ENCODE measurements at regions not wholly inside any gene's neighbourhood (a gene's known extent, or its start where the extent isn't known, plus 50 kb on each side); places are given as distances from the start of the nearest gene placed in this dataset.
"Not testable (repeated sequence)": the region's sequence is repeated elsewhere in the genome, so short reads cannot be mapped to it uniquely, and the experiment has no call there.

DNA sequence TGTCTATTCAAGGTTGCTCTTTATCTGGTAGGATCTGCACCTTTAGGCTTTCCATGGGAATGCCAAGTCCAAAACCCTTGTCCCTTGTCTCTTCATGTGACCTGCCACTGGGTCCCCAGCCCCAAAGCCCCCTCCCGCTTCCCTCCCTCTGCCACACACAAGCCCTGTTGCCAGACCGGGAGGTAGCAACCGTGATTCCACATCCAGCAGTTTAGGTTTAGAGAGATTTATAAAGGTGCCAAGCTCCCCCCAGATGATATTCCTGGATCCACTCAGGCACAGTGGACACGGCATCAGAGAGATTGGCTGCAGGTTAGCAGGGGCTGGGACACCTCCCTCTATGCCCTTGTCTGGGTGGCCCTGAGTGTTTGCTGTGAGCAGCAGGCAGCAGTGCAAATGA, 504.7 kb downstream of the CCDC171 start:
- no peak for DNase-seq

DNA sequence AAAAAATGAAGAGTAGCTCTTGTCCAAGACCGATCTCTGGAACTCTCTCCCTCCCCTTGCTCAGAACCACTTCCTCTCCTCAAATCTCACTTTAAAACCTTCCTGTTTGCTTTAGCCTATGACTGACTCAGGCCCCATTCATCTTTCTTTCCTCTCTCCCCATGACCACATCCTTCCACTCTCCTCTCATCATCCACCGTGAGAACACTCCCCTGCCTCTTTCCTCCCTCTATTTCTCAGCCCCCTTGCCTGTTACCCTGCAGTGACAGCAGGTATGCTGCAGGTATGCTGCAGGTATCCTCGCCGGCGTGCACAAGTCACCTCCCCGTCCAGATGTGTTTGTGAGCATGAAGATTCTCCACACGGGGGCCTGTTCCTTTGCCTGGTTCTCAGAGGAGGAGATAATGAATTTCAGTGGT, 505.3 kb downstream of the CCDC171 start:
- peak in 1 of 6 experiments; percentile 3 for DNase-seq

DNA sequence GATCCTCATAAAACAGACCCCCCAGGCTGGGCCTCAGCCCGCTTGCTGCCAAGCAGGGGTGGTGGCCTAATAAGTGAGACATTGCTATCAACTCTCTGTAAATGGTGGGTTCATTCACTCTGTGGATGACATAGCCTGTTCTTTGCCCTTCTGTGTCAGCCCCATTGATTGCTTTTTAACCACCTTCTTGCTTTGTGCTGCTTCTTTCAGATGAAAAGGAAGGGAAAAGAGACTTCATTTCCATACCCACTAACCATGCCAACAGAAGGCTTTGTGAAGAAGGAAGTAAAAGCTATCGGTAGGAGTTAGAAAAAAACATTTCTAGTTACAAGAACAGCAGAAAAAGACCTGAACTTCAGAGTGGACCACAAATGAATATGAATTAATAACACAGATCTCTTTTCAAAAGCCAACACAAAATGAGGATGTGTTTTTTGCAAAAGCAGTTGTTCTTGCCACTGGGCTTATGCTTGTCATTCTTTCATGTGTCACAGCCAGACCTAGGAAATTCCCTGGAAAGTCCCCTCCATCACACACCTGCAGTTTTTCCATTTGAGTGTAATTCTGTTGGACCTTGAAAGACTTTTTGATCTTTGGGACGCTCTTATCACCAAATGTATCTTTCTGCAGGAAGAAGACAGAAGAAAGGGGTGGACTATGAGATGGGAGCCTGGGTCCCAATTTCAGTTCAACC, 507.7 kb downstream of the CCDC171 start:
- no peak for DNase-seq

DNA sequence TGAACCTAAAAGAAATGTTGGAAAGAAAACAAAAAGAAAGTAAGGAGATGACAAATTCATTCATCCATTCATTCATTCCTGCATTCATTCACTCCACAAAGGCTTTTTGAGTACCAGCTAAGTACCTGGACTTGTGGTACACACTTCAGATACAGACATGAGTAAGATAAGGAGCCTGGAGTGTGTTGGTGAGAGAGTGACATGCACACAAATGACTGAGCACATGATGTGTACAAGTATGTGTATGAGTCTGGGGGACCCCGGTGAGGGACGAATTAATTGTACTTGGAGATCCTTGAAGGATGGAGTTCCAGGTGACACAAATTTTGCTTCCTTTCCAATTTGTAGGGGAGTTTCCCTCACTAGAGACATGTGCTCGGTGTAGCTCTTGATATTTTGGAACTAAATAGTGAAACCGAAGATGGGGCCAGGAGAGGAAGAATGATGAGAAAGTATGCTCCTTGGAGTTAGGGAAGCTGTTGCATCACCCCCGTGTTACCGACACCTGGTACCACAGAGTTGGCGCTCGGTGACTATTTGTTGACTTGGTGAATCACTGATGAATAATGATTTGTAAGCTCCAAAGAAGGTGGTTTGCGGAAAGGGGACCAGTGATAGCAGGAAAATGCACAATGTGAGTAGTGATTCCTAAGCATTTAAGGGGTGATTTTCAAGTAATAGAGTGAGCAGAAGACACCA, 509.8 kb downstream of the CCDC171 start:
- DNase-seq = no peak

DNA sequence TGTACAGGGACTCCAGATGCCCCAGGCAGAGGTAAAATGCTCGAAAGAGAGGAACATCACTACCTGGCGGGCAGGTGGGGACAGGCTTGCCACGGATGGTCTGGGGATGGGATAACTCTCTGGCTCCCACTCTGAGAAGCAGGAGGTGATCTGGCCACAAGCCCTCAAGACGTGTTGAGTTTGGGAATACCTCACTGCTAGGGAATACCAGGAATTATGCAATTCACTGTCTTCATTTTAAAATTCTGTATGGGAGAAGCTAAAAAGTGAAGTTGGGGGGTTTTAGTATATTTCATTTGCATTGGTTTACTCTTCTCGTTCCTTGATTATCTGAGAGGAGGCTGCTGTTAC, 510.4 kb downstream of the CCDC171 start:
- no peak for DNase-seq

DNA sequence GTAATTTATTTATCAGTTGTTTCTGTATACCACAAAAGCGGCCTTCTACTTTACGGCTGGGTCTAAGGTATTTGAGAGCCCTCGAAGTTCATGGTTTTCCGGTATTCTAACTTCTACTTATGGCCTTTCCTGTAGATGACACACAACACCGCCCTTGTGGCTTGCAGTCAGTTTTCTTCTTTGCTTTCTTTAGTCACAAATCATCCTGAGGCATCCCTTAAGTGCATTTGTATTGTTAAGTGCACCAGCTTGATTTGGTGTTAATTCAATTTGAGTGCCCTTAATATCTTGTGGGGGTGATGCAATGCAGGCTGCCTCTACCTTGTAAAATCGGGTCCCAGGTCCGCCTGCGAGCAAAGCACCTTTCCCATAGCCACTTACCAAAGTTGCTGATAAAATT, 511.9 kb downstream of the CCDC171 start:
- no peak for DNase-seq

DNA sequence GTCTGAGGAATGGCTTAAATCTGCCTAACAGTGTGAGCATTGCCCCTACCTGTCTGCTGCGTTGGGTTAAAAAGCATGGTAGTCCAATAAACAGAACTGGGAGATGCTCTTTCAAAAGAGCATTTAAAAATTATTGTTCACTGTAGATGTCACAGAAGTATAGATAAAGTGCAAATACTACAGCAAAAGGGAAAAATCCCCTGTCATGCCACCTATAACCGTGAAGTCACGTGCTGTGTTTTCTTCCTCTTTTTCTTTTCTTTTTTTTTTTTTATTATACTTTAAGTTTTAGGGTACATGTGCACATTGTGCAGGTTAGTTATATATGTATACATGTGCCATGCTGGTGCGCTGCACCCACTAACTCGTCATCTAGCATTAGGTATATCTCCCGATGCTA, 513.4 kb downstream of the CCDC171 start:
- DNase-seq = not testable (repeated sequence)

DNA sequence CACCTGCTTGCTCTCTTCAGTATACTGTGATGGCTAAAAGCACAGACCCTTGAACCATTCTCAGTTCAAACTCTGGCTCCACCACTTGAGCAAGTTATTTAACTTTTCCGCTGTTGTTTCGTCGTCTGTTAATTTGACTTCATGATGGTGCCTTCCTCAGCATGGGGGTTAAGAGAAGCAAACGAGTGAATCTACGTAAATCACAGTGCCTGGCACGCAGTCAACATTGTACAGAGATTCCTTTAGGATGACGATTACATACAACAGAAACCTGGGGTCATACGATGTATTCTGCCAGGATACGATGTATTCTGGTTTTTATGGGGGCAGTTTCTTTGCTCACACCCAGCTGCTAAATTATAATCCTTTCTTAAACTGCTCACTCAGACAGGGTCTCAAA, 515.6 kb downstream of the CCDC171 start:
- DNase-seq = no peak

DNA sequence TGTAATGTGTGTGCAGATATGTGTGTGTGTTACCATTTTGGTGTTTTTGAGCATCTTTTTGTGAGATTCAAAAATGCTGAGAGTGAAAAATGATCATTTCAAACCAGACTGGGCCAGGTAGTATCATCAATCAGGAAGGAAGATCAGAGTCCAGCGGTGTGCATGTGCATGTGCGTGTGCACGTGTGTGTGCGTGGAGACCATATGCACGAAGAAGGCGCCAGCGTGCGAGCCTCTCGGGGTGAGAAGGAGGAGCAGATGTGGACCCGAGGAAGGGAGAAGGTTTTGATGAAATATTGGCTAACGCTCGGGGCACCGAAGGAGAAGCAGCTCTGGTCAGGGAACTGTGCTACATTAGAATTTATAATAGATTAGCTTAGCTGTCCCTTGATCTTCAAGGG, 516.4 kb downstream of the CCDC171 start:
- no peak for DNase-seq

DNA sequence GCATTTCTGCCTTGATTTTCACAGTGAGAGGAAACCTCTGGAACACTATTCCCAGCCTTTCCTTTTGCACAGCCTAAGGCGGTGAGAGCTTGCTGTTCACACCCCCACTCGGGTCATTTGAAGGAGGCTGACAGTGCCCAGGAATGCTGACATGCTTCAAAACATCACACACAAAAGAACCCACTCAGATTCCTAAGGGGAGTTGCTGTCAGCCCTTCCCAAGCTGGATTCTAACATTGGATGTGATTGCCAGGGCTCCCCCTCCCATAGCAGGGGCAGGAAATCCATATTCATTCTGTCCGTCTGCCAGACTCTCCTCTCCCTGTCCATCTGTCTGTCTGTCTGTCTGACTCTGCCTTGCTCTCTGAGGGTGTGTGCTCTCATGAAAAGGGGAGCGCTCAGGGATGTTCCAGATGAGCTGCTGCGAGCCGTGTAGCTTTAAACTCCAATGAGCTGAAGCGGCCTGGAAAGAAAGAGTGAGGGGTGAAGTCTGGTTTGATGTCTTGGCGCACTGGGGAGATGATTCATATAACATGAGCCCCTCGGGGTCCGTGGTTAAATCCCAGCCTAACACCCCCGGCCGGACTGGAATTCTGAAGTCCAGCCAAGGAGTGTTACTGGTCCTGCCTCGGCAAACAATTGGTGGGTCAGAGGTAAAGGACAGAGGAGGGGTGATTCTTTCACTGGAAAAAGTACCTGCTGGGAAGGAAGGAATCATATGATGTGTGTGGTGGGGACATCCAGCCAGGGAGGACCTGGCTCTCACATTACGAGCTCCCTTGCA, 517.0 kb downstream of the CCDC171 start:
- no peak for DNase-seq

DNA sequence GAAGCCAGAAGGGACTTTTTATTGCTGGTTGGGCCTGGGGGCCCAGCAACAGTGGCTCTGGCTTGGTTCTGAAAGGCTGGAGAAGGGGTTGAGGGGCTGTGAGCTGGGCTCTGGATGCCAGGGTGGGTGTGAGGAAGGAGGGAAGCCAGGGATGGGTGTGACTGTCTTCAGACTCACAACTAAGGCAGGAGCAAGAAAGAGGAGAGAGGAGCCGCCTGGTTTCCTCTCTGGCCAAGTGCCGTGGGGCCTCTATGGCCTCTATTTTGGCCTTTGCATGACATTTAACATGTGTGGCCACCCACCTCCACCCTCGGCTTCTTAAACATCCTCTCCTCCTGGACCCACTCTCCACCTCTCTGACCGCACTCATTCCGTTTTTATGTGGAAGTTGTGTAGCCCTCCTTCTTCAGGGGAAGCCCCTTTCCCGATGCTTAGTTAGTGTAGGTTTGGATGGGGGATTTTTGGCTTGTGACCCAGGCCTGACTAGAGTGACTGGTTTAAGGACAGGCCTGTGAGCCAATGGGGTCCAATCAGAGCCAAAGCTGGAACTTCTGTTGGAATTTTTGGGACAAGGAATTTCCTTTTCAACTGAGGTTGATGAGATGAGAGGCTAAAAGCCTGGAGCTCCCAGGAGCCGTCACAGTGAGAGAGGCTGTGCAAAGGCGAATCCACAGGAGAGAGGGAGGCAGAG, 517.8 kb downstream of the CCDC171 start:
- no peak for DNase-seq

DNA sequence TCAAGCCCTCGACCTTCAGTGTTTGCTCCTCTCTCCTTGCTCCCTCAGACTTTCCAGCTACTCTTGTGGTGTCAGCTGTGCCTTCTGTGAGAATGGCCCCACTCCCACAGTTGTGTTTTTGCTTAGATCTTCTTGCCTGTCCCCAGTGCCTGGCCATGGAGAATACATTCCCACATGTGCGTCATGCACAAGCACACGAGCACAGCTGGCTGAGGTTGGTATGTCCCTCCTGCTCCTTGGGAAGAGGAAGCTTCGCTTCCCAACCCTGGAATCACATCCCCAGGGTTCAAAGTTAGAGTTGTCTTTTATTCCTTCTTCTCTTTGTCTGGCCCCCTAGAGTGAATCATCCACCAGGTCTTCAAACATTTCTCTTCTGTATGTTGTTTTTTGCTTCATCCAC, 518.6 kb downstream of the CCDC171 start:
- DNase-seq = no peak

DNA sequence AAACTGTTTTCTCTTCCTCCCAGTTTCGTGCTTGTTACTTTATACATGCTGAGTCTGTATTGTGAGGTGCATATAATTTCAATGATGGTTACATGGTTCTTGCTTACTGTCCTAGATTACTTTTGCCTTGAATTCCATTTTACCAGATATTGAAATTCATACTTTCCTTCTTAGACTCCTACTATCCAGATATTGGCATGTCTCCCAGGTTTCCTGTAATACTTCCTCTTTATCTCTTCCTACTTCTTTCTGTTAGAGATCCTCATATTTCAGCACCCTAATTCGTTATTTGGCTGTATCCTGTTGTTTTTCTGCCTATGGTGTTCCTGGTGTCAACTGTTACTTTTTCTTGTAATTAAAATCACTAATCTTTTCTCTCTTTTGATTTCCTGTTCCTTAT, 522.1 kb downstream of the CCDC171 start:
- DNase-seq = no peak

DNA sequence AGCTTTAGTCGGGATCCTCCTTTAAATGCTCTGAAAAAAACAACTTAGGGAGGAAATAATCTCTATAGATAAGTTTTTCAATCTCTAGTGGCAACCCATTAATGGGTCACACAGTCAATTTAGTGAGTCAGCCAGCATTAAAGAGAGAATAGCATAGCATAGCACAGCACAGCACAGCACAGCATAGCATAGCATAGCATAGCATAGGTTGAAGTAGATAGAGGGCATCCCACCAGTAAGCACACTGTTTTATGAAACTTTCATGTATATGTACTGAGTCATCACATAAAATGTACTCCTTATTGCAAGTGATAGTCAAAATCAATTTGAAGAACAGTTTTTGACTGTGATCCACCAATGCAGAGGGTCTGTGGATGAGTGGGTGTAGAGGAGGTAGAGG, 522.9 kb downstream of the CCDC171 start:
- no peak for DNase-seq

DNA sequence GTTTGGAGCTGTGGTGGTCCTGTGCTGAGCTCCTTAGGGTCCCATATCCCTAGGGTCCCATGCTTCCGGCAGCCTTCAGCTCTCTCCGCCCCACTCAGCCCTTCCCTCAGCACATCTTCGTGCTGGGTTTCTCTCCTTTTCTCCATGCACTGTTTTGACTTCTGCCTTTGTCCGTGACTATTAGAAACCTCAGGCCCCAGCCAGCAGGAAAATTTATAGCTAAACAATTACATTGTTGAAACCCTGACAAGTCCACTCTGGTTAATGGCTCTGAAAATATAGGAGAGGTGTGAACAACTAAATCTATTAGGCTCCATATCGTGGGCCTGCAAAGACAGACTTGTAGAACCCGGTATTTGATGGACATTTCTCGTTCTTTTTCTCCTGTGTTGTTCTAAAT, 523.7 kb downstream of the CCDC171 start:
- no peak for DNase-seq

DNA sequence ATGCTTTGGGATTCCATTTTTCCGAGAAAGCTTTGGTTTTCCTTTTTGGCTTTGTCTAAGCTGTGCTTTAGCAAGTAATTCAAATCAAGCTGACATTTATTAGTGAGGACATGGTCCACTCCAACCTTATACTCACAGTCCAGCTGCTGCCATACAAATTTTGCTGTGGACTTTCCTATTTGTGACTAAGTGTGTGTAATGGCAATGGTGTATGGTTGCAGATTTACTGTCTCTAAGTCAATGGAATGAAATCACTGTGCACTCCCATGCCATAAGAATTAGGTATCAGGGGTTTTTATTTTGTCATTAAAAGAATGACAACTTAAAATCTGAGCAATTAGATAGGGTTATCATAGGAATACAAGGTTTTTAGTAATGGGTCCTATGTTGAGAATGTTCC, 530.0 kb downstream of the CCDC171 start:
- no peak for DNase-seq

DNA sequence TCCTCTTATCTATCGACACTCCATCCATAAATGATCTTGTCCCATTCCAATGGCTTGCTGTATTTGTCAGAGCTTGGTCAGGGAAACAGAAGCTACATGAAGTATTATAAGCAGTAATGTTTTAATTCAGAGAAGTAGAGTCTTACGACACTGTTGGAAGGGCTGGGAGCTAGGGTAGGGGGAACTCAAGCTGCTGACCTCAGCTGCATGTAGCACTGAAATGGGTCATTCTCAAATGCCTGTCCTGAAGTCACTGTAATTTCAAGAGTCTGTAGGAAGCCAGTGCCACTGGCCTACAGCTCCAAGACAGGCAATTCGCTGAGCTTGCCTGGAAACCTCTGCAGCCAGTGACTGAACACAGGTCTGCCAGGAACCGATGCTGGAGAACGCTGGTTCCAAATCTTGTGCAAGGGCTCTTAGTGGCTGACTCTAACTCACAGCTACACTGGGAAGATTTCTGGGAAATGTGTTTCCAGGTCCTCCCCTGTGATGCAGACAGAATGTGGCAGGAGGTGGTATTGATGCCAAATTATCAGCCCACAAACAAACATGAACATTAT, 532.4 kb downstream of the CCDC171 start:
- no peak for DNase-seq

DNA sequence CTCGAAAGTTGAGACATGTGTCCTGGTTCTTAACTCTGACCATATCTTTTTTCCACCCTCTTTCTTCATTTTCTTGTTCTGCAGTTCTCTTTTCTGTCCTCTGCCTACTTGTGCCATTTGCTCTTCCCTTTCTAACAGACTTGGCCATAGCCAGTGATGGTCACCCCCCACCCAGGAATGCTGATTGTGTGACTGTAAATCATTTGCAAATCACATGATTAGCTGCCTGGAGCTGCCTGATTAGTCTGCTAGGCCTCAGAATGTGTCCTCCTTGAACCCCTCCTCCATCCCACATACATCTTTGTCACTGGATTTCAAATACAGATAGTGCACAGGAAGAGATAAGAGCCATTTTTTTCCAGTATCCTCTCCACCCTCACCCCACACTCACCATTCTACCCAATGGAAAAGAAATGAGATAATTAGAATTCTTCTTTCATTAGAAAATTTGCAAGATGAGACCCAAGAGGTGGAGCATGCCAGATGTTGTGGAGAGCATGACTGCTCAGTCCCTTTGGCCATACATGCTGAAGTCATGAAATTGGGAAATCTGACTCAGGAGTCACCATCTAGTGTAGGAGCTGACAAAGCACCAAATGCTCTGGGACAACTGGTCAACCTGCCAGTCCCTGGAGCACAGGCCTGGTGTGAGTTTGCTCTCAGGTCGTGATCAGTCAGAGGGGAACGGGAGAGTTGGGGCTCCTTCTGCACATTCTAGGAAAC, 538.2 kb downstream of the CCDC171 start:
- DNase-seq = no peak

DNA sequence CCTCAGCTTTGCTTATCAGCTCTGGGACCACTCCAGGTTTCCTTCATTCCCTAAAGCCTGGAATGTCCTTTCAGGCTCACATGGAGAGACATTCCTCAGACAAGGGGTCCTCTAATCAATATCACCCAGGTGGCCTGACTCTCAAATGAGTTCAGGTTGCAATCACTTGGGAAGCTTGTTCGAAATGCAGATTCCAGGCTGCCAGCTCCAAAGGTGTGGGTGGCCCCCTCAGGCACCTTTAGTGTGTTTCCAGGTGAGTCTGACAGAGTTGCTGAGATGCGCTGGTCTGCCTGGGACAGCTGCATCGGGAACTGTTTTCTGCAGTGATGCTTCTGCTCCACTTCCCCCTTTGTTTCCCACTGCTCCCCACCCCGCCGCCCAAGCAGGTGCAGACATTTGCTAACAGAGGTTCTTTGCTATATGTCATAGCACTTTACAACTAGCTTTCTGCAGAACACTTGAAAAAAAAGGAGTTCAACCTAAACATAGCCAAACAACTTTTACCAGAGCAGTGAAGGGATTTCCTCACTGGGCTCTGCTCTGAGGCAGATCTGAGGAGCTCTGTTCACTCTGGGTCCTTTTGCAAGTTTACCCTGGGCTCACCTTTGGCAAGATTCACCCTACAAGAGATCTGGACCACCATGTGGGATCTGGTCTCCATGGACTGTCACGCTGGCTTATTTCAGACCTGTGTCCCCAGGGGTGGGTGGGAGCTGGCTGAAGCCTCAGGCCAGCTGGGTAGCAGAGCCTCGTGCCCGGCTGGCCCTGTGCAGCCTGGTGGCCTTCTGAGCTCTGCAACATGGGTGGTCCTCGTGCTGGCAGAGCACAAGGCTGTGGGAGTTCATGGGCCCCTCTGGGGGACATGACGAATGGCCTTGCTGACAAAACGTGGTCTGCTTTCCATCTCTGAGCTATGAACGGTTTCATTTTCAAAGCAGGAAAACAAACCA, 539.6 kb downstream of the CCDC171 start:
- no peak for DNase-seq

DNA sequence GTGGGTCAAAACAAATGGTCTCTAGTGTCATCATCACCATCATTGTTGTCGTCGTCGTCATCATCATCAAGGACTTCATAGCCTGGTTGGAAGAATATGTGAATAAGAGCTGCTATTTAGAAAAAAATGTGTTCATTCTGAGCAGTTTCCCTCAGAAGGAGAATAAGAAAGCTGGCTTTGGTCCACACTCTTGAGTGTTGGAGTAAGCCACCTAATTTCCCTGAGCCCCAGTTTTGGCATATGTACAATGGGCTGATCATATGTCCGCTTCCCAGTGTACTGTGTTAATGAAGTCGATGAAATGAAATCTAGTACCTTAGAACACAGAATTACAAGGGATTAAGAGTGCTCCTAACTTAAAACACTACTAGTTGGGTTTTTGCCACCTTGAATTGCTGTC, 545.5 kb downstream of the CCDC171 start:
- no peak for DNase-seq

Data from stimulated activated naive CD4-positive, alpha-beta T cell (primary cell).